H1 (cell line): ENCODE measurements at regions not wholly inside any gene's neighbourhood (a gene's known extent, or its start where the extent isn't known, plus 50 kb on each side); places are given as distances from the start of the nearest gene placed in this dataset.

ENCODE experiments used
- CTCF ChIA-PET: fragments of 300-600 bp; sonication (Branson Sonifier 250); formaldehyde crosslinking; loops from one replicate; lab custom pipeline; 2021; ENCODE audit not compliant: partially characterized antibody; lab: Charles Lee
- POLR2A ChIA-PET: fragments of 300-600 bp; sonication (Branson Sonifier 250); formaldehyde crosslinking; loops from one replicate; lab custom pipeline; 2021; ENCODE audit warnings: inconsistent platforms; ENCODE audit not compliant: partially characterized antibody; lab: Charles Lee
- DNase-seq, 2 experiments: peaks; one replicate each; pipeline versions ENCODE4 v3.0.0 to v3.0.0-alpha.2; 2010 to 2022; ENCODE audit warnings: low spot score in 2 of 2, low read depth in 1 of 2, mixed read lengths in 1 of 2
- FAIRE-seq: peaks from 2 replicates; lab custom pipeline; 2011; peaks lifted over from hg19 to GRCh38; lab: Jason Lieb, UNC
- H2AFZ ChIP-seq: 2 replicates; pipeline ENCODE4 v1.8.1; 2012; ENCODE audit warnings: low read length, inconsistent platforms
- H2AK5ac ChIP-seq: 2 replicates; pipeline ENCODE4 v1.6.1; 2013; ENCODE audit warnings: low read depth, low read length
- H2BK120ac ChIP-seq: replicated peaks from 2 replicates; pipeline ENCODE3; 2013; ENCODE audit warnings: low read depth, low read length, inconsistent platforms
- H2BK12ac ChIP-seq: 2 replicates; pipeline ENCODE4 v1.6.1; 2013; ENCODE audit warnings: low read depth, low read length
- H2BK15ac ChIP-seq: 2 replicates; pipeline ENCODE4 v1.6.1; 2013; ENCODE audit warnings: low read length
- H2BK20ac ChIP-seq: 2 replicates; pipeline ENCODE4 v1.6.1; 2013; ENCODE audit warnings: low read length
- H2BK5ac ChIP-seq: 2 replicates; pipeline ENCODE4 v1.6.1; 2013; ENCODE audit warnings: low read depth, low read length
- H3K14ac ChIP-seq: 2 replicates; pipeline ENCODE4 v1.6.1; 2013; ENCODE audit warnings: inconsistent platforms; ENCODE audit not compliant: insufficient read length
- H3K18ac ChIP-seq: 2 replicates; pipeline ENCODE4 v1.6.1; 2013; ENCODE audit warnings: low read length; ENCODE audit errors: extremely low read depth
- H3K23ac ChIP-seq: 2 replicates; pipeline ENCODE4 v1.6.1; 2013; ENCODE audit warnings: inconsistent platforms; ENCODE audit not compliant: insufficient read length
- H3K23me2 ChIP-seq: 2 replicates; pipeline ENCODE4 v1.6.1; 2013; ENCODE audit warnings: low read depth, low read length
- H3K27ac ChIP-seq: 2 replicates; pipeline ENCODE4 v1.6.1; 2011; ENCODE audit warnings: low read depth, low read length, inconsistent platforms
- H3K27me3 ChIP-seq, 4 experiments: replicated peaks in 1 of 4; 1 replicate in 1 of 4; 2 replicates in 3 of 4; pipeline versions ENCODE4 v1.6.1 to v1.8.1; 2011 to 2013; ENCODE audit warnings: low read length in 3 of 4, mild to moderate bottlenecking in 3 of 4, inconsistent platforms in 2 of 4, mixed read lengths in 2 of 4, moderate library complexity in 1 of 4; ENCODE audit not compliant: control insufficient read depth in 3 of 4, insufficient read depth in 3 of 4; ENCODE audit errors: extremely low read depth in 1 of 4
- H3K36me3 ChIP-seq, 4 experiments: 2 replicates each; pipeline versions ENCODE4 v1.6.1 to v1.8.1; 2011 to 2013; ENCODE audit warnings: mild to moderate bottlenecking in 4 of 4, low read length in 3 of 4, moderate library complexity in 2 of 4, control low read depth in 1 of 4, inconsistent platforms in 1 of 4; ENCODE audit not compliant: insufficient read depth in 4 of 4, control insufficient read depth in 2 of 4
- H3K4ac ChIP-seq: replicated peaks from 2 replicates; pipeline ENCODE3; 2013; ENCODE audit warnings: low read length, low read depth, mixed read lengths, inconsistent platforms; ENCODE audit not compliant: insufficient read length
- H3K4me1 ChIP-seq, 4 experiments: replicated peaks in 1 of 4; 1 replicate in 1 of 4; 2 replicates in 3 of 4; pipeline versions ENCODE4 v1.6.1 to v1.8.1; 2011 to 2013; ENCODE audit warnings: low read length in 3 of 4, inconsistent platforms in 2 of 4, mixed read lengths in 1 of 4; ENCODE audit not compliant: insufficient read depth in 4 of 4, control insufficient read depth in 3 of 4
- H3K4me2 ChIP-seq, 2 experiments: 2 replicates each; pipeline versions ENCODE4 v1.6.1 to v1.8.1; 2011 to 2013; ENCODE audit warnings: low read depth in 2 of 2, low read length in 2 of 2, control low read depth in 1 of 2, inconsistent platforms in 1 of 2, mild to moderate bottlenecking in 1 of 2; ENCODE audit not compliant: insufficient read depth in 1 of 2
- H3K4me3 ChIP-seq, 4 experiments: fragments of 200-600, 300-600 bp in 1 of 4; sonication (generic), shearing (Covaris generic), sonication (Bioruptor Twin) in 1 of 4; 2 replicates each; pipeline versions ENCODE4 v1.5.1 to v1.8.1; 2011 to 2016; ENCODE audit warnings: low read length in 4 of 4, low read depth in 3 of 4, control low read depth in 2 of 4, inconsistent platforms in 2 of 4, mild to moderate bottlenecking in 2 of 4, mixed read lengths in 1 of 4, moderate library complexity in 1 of 4; ENCODE audit not compliant: insufficient read depth in 2 of 4; ENCODE audit errors: extremely low read depth in 1 of 4
- H3K56ac ChIP-seq: replicated peaks from 2 replicates; pipeline ENCODE3; 2013; ENCODE audit warnings: low read depth, mild to moderate bottlenecking, mixed read lengths, low read length, inconsistent platforms; ENCODE audit not compliant: insufficient read length
- H3K79me1 ChIP-seq: 2 replicates; pipeline ENCODE4 v1.6.1; 2013; ENCODE audit warnings: low read depth, low read length, control low read depth
- H3K79me2 ChIP-seq, 2 experiments: 2 replicates each; pipeline versions ENCODE4 v1.6.1 to v1.8.1; 2012 to 2013; ENCODE audit warnings: low read length in 2 of 2, mild to moderate bottlenecking in 2 of 2, inconsistent platforms in 1 of 2; ENCODE audit not compliant: insufficient read depth in 2 of 2, control insufficient read depth in 1 of 2
- H3K9ac ChIP-seq, 4 experiments: replicated peaks in 1 of 4; 1 replicate in 1 of 4; 2 replicates in 3 of 4; pipeline versions ENCODE4 v1.6.1 to v1.8.1; 2011 to 2013; ENCODE audit warnings: low read depth in 3 of 4, low read length in 3 of 4, control low read depth in 2 of 4, mild to moderate bottlenecking in 2 of 4, moderate library complexity in 2 of 4, inconsistent platforms in 1 of 4; ENCODE audit errors: extremely low read depth in 1 of 4
- H3K9me3 ChIP-seq, 2 experiments: 2 replicates each; pipeline versions ENCODE4 v1.6.1 to v1.8.1; 2012 to 2013; ENCODE audit warnings: mild to moderate bottlenecking in 2 of 2, moderate library complexity in 2 of 2, control low read depth in 1 of 2, inconsistent platforms in 1 of 2, low read depth in 1 of 2, low read length in 1 of 2, mixed read lengths in 1 of 2; ENCODE audit not compliant: insufficient read depth in 2 of 2
- H4K20me1 ChIP-seq, 2 experiments: replicated peaks in 1 of 2; 2 replicates each; pipeline versions ENCODE3 to v1.8.1; 2011 to 2013; ENCODE audit warnings: inconsistent platforms in 2 of 2, low read length in 2 of 2, mild to moderate bottlenecking in 1 of 2; ENCODE audit not compliant: insufficient read depth in 2 of 2, control insufficient read depth in 1 of 2
- H4K5ac ChIP-seq: 2 replicates; pipeline ENCODE4 v1.6.1; 2013; ENCODE audit warnings: low read length, low read depth, mixed read lengths, inconsistent platforms; ENCODE audit not compliant: insufficient read length
- H4K8ac ChIP-seq: 2 replicates; pipeline ENCODE4 v1.8.0; 2013; ENCODE audit warnings: mild to moderate bottlenecking, moderate library complexity, low read length, inconsistent platforms; ENCODE audit not compliant: insufficient read depth; ENCODE audit errors: extremely low read depth
- H4K91ac ChIP-seq: replicated peaks from 2 replicates; pipeline ENCODE3; 2013; ENCODE audit warnings: low read length, mixed read lengths, inconsistent platforms; ENCODE audit not compliant: insufficient read length
- ASH2L ChIP-seq: fragments of 200-600, 300-600 bp; sonication (generic); IDR thresholded peaks from one replicate; pipeline ENCODE4 v1.7.1; 2017; ENCODE audit warnings: low read length
- CBX5 ChIP-seq: fragments of 300-800, 300-1000 bp; sonication (generic); IDR thresholded peaks from 2 replicates; pipeline ENCODE4 v1.7.1; 2016; ENCODE audit warnings: antibody characterized with exemption, low read length, low read depth
- CBX8 ChIP-seq: fragments of 300-800, 300-1000 bp; sonication (generic); IDR thresholded peaks from 2 replicates; pipeline ENCODE4 v1.7.1; 2016; ENCODE audit warnings: low read depth, low read length, borderline replicate concordance
- CEBPB ChIP-seq: IDR thresholded peaks from 2 replicates; pipeline ENCODE4 v1.6.1; 2012; ENCODE audit warnings: low read depth, low read length
- MAFK ChIP-seq: IDR thresholded peaks from 2 replicates; pipeline ENCODE4 v1.6.1; 2012; ENCODE audit warnings: low read depth, mild to moderate bottlenecking, improper control_type of control experiment, low read length
- NRF1 ChIP-seq: IDR thresholded peaks from 2 replicates; pipeline ENCODE4 v1.6.1; 2011; ENCODE audit warnings: mild to moderate bottlenecking, low read depth, low read length, improper control_type of control experiment
- POLR2AphosphoS5 ChIP-seq: IDR thresholded peaks from 2 replicates; pipeline ENCODE4 v1.6.1; 2011; ENCODE audit warnings: low read depth, low read length
- RBBP5 ChIP-seq: IDR thresholded peaks from 2 replicates; pipeline ENCODE4 v1.7.1; 2012; ENCODE audit warnings: low read depth, mild to moderate bottlenecking, inconsistent platforms, low read length, moderate library complexity, borderline replicate concordance
- SIRT6 ChIP-seq: IDR thresholded peaks from one replicate; pipeline ENCODE4 v1.7.1; 2012; ENCODE audit warnings: low read length, inconsistent platforms
- SP1 ChIP-seq: IDR thresholded peaks from 2 replicates; pipeline ENCODE4 v1.6.1; 2011; ENCODE audit warnings: low read depth, low read length
- SRF ChIP-seq: IDR thresholded peaks from 2 replicates; pipeline ENCODE4 v1.6.1; 2011; ENCODE audit warnings: mild to moderate bottlenecking, low read depth, low read length, moderate library complexity
- TCF12 ChIP-seq: IDR thresholded peaks from 2 replicates; pipeline ENCODE4 v1.6.1; 2011; ENCODE audit warnings: low read depth, mild to moderate bottlenecking, low read length
- TEAD4 ChIP-seq: IDR thresholded peaks from 2 replicates; pipeline ENCODE4 v1.6.1; 2012; ENCODE audit warnings: low read depth, low read length, inconsistent platforms, mixed read lengths
- ZNF274 ChIP-seq: IDR thresholded peaks from 2 replicates; pipeline ENCODE4 v1.7.0; 2012; ENCODE audit warnings: low read length, borderline replicate concordance; ENCODE audit errors: extremely low read depth
- WGBS, 2 experiments: shearing (Covaris generic) in 1 of 2; methylation state at CpG; one replicate each; pipeline versions ENCODE4 v1.1.6 to v1.1.7; 2013 to 2015; ENCODE audit warnings: low lambda C conversion rate in 2 of 2, mixed read lengths in 2 of 2, inconsistent platforms in 1 of 2, low coverage in 1 of 2, missing lambda C conversion rate in 1 of 2; ENCODE audit not compliant: insufficient replicate concordance in 2 of 2, insufficient coverage in 1 of 2, insufficient read length in 1 of 2; ENCODE audit errors: extremely low coverage in 1 of 2, missing lambda C conversion rate in 1 of 2; 5-methylcytosine and 5-hydroxymethylcytosine counted together
- TF ChIP-seq, protein P1 (sequence below): IDR thresholded peaks from 2 replicates; pipeline ENCODE4 v1.6.1; 2011; ENCODE audit warnings: low read depth, mild to moderate bottlenecking, low read length; ENCODE audit not compliant: insufficient read depth

DNA sequence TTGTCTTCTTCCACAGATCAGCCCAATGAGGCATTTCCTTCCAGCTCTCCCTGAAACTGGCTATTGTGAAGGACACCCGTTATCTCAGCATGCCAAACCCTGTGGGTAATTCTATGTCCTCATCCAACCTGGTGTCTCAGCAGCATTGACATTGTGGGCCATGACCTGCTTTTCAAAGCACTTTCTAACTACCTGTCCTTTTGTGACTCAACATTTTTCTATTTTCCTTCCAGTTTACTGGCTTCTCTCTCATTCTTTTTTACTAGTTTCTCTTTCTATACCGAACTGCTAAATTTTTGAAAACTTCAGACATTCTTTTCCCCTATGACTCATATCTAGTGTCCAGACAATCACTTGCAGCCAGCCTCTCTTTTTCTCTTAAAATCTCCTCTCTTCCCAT, 136.4 kb upstream of the HTR2A start:
- ChIA-PET CTCF (no interaction called here), POLR2A (no interaction called here)
- Histone ChIP-seq H4K91ac (no peak overlapping the region), H2BK5ac (no peak overlapping the region), H3K23ac (no peak overlapping the region), H3K79me2 (no peaks in the 10 kb centered on the region), H3K27ac (no peak overlapping the region), H4K5ac (no peak overlapping the region), H2BK20ac (no peak overlapping the region), H3K23me2 (no peaks in the 10 kb centered on the region), H3K27me3 (no peaks in the 10 kb centered on the region), H2AK5ac (no peak overlapping the region), H3K18ac (no peak overlapping the region), H3K4ac (no peak overlapping the region), H2AFZ (no peak overlapping the region), H4K20me1 (no peaks in the 10 kb centered on the region), H3K4me1 (peaks cover 0 to 11% (median 2%) of the 10 kb centered on the region in 4 experiments; a peak in 3 of 7 replicates), H3K4me2 (no peak overlapping the region), H3K36me3 (no peaks in the 10 kb centered on the region), H3K4me3 (no peak overlapping the region), H3K9ac (no peak overlapping the region), H2BK12ac (no peak overlapping the region), H2BK120ac (no peak overlapping the region), H3K56ac (no peak overlapping the region), H3K9me3 (no peaks in the 10 kb centered on the region), H4K8ac (no peak overlapping the region), H3K14ac (no peak overlapping the region), H2BK15ac (no peak overlapping the region), H3K79me1 (no peaks in the 10 kb centered on the region)
- no peak for FAIRE-seq
- TF ChIP-seq NRF1, result no peak
- TF ChIP-seq MAFK, result no peak
- TF ChIP-seq, protein P1, sequence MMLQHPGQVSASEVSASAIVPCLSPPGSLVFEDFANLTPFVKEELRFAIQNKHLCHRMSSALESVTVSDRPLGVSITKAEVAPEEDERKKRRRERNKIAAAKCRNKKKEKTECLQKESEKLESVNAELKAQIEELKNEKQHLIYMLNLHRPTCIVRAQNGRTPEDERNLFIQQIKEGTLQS, result no peak
- TF ChIP-seq SP1, result no peak
- TF ChIP-seq CBX8, result no peak
- TF ChIP-seq SIRT6, result no peak
- TF ChIP-seq CEBPB, result no peak
- TF ChIP-seq TEAD4, result no peak
- TF ChIP-seq ASH2L, result no peak
- no peak for TF ChIP-seq RBBP5
- TF ChIP-seq CBX5, result no peak
- no peak for TF ChIP-seq SRF
- TF ChIP-seq TCF12, result no peak
- no peak for TF ChIP-seq ZNF274
- no peak for TF ChIP-seq POLR2AphosphoS5
- no peak for DNase-seq
- 76% methylated on average over 2 of the region's 2 CpGs; no CpG with 5 or more reads in 1 of the 2 experiments for WGBS, 2 experiments
